ENCODE measurements at regions not wholly inside any gene's neighbourhood (a gene's known extent, or its start where the extent isn't known, plus 50 kb on each side); places are given as distances from the start of the nearest gene placed in this dataset.

DNA sequence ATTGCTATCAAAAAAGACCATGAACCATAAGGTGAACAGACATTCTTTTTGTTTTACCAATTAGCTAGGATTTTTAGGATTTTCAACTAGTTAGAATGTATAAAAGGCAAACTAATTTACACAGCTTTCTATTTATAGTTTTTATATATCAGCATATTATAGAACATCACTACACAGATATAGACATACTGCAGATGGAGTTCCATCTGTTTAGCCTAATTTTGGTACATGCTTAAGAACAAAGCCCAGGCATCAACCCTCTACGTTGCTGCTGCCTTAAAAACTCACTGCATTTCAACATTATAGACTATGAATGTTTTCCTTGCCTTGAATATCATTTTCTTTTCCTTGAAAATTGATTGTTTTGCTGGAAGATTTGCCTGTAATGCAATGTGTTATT is 2227.5 kb upstream of the C9orf72 start (continued):
- TF ChIP-seq, protein P1, sequence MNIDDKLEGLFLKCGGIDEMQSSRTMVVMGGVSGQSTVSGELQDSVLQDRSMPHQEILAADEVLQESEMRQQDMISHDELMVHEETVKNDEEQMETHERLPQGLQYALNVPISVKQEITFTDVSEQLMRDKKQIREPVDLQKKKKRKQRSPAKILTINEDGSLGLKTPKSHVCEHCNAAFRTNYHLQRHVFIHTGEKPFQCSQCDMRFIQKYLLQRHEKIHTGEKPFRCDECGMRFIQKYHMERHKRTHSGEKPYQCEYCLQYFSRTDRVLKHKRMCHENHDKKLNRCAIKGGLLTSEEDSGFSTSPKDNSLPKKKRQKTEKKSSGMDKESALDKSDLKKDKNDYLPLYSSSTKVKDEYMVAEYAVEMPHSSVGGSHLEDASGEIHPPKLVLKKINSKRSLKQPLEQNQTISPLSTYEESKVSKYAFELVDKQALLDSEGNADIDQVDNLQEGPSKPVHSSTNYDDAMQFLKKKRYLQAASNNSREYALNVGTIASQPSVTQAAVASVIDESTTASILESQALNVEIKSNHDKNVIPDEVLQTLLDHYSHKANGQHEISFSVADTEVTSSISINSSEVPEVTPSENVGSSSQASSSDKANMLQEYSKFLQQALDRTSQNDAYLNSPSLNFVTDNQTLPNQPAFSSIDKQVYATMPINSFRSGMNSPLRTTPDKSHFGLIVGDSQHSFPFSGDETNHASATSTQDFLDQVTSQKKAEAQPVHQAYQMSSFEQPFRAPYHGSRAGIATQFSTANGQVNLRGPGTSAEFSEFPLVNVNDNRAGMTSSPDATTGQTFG (tag by site-specific recombination; IDR thresholded peaks at IDR 0.05; ENCODE audit: borderline replicate concordance) = no peak
- TF ChIP-seq ZNF670 (tag by site-specific recombination; IDR thresholded peaks at IDR 0.05; ENCODE audit: low read depth) = no peak
- no peak for TF ChIP-seq HOXC10 (CRISPR knock-in tag; IDR thresholded peaks at IDR 0.05)

DNA sequence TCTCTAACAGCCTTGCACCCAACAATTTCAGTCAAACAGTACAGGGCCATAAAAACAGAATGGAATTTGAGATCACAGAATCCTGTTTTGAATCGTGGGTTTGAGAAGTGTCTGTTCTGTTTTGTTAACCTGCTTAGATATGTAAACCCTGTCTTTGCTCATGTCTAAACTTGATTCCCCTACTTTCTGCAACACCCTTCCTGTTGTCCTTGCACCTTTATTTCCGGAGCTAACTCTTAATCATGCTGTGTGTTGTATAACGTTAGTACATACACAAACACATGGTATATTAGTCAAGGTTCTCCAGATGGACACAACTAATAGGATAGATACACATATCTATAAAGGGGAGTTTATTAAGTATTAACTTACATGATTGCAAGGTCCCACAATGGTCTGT is 2229.2 kb upstream of the C9orf72 start:
- no peak for TF ChIP-seq ZNF664 (tag by site-specific recombination; IDR thresholded peaks at IDR 0.05)
- TF ChIP-seq ZNF132 (tag by site-specific recombination; IDR thresholded peaks at IDR 0.05; ENCODE audit: borderline replicate concordance) = no peak
- no peak for TF ChIP-seq ZFHX2 (tag by site-specific recombination; conservative IDR thresholded peaks at IDR 0.05)
- TF ChIP-seq ZNF140 (tag by site-specific recombination; IDR thresholded peaks at IDR 0.05) = no peak
- TF ChIP-seq GLI2 (tag by site-specific recombination; IDR thresholded peaks at IDR 0.05; ENCODE audit: borderline replicate concordance, low read depth) = no peak
- no peak for TF ChIP-seq GLIS2 (tag by site-specific recombination; IDR thresholded peaks at IDR 0.05)
- no peak for TF ChIP-seq ZNF223 (tag by site-specific recombination; IDR thresholded peaks at IDR 0.05)
- TF ChIP-seq ZNF473 (tag by site-specific recombination; IDR thresholded peaks at IDR 0.05) = no peak
- no peak for TF ChIP-seq ZNF184 (tag by site-specific recombination; IDR thresholded peaks at IDR 0.05)
- TF ChIP-seq ZNF654 (tag by site-specific recombination; IDR thresholded peaks at IDR 0.05; ENCODE audit: low read depth) = no peak
- no peak for TF ChIP-seq ZNF121 (tag by site-specific recombination; IDR thresholded peaks at IDR 0.05)
- TF ChIP-seq ZNF549 (tag by site-specific recombination; IDR thresholded peaks at IDR 0.05) = no peak
- TF ChIP-seq ZBTB20 (tag by site-specific recombination; IDR thresholded peaks at IDR 0.05) = no peak
- TF ChIP-seq ZNF169 (tag by site-specific recombination; IDR thresholded peaks at IDR 0.05) = no peak
- no peak for TF ChIP-seq ZNF571 (tag by site-specific recombination; IDR thresholded peaks at IDR 0.05)
- TF ChIP-seq ZSCAN23 (tag by site-specific recombination; IDR thresholded peaks at IDR 0.05) = no peak
- no peaks in the 10 kb centered on the region for H3K9me3 ChIP-seq (ENCODE audit: control insufficient read depth, insufficient read depth, low read depth, low read length)
- ChIA-PET POLR2A (no interaction called here), CTCF (no interaction called here)
- no peaks in the 10 kb centered on the region for H3K36me3 ChIP-seq (ENCODE audit: control insufficient read depth in 2 of 2, insufficient read depth in 1 of 2, low read length in 2 of 2)
- H3K4me3 ChIP-seq (ENCODE audit: low read depth, low read length) = no peak overlapping the region
- H3K4me1 ChIP-seq (ENCODE audit: control insufficient read depth, insufficient read depth, low read length) = no peaks in the 10 kb centered on the region
- no peak overlapping the region for H3K27ac ChIP-seq (ENCODE audit: extremely low read depth, low read depth, low read length)

DNA sequence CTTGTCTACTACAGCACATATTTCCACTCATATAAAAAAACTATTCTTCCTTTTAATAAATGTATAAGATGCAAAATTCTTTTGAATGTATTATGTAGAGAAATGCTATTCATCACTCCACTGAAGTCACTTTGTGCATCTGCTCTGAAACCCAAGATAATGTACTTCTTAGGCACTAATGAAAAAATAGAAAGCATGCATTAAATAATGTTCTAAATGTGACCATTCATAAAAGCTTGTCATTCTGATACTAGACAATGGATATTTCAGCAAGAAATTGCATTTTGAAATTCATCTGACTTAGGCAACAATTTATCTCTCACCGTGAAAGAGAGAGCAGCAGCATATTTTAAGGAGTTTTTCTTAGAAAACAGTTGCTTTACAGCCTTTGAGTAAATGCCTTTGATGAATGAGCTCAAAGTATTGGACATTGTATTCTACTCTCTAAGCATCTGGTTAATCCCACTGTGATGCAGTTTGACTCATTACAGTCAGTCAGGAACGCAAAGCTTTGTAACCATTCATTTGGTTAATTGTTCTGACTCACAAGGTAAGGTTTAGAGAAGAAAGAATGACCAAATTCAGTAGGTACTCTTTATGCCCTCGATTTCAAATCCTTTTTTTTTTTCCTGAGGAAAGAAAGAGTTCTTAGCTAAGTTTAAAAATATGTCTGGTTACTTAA is 2233.8 kb upstream of the C9orf72 start:
- CTCF ChIA-PET = interaction anchor here (0.7 kb wide), 1 partner anchor 311 kb away, joined by 4 read pairs; no protein-coding TSS in a partner anchor
- H3K4me3 ChIP-seq (ENCODE audit: low read depth, low read length) = no peak overlapping the region
- no peak overlapping the region for H3K27ac ChIP-seq (ENCODE audit: extremely low read depth, low read depth, low read length)
- H3K36me3 ChIP-seq (ENCODE audit: control insufficient read depth in 2 of 2, insufficient read depth in 1 of 2, low read length in 2 of 2) = no peaks in the 10 kb centered on the region
- H3K9me3 ChIP-seq (ENCODE audit: control insufficient read depth, insufficient read depth, low read depth, low read length) = no peaks in the 10 kb centered on the region
- TF ChIP-seq ZNF404 (tag by site-specific recombination; IDR thresholded peaks at IDR 0.05) (no peak), BCL11A (tag by site-specific recombination; IDR thresholded peaks at IDR 0.05; ENCODE audit: low read depth) (no peak)
- TF ChIP-seq, protein P2, sequence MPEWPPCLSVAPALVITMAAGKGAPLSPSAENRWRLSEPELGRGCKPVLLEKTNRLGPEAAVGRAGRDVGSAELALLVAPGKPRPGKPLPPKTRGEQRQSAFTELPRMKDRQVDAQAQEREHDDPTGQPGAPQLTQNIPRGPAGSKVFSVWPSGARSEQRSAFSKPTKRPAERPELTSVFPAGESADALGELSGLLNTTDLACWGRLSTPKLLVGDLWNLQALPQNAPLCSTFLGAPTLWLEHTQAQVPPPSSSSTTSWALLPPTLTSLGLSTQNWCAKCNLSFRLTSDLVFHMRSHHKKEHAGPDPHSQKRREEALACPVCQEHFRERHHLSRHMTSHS (tag by site-specific recombination; IDR thresholded peaks at IDR 0.05) = no peak
- POLR2A ChIA-PET = no interaction called here
- no peaks in the 10 kb centered on the region for H3K4me1 ChIP-seq (ENCODE audit: control insufficient read depth, insufficient read depth, low read length)

Measured in HEK293 (cell line).